BJ (cell line): ENCODE measurements at regions not wholly inside any gene's neighbourhood (a gene's known extent, or its start where the extent isn't known, plus 50 kb on each side); places are given as distances from the start of the nearest gene placed in this dataset.

Experiments
- CTCF ChIA-PET: fragments of 350-600 bp; formaldehyde crosslinking; extraction: SDS; loops from one replicate; lab custom pipeline; 2021; ENCODE audit warnings: antibody characterized with exemption, inconsistent platforms; lab: Yijun Ruan, JAX
- POLR2A ChIA-PET: fragments of 300-600 bp; sonication (Branson Sonifier 250); formaldehyde crosslinking; extraction: SDS; loops from one replicate; lab custom pipeline; 2021; ENCODE audit warnings: antibody characterized with exemption; lab: Charles Lee
- DNase-seq: peaks from one replicate; pipeline ENCODE4 v3.0.0-alpha.2; 2011; ENCODE audit warnings: low read depth
- H3K27me3 ChIP-seq: 2 replicates; pipeline ENCODE4 v1.6.0; 2011; ENCODE audit warnings: low read length; ENCODE audit not compliant: control insufficient read depth, insufficient read depth
- H3K36me3 ChIP-seq: 2 replicates; pipeline ENCODE4 v1.5.1; 2011; ENCODE audit warnings: low read length; ENCODE audit not compliant: control insufficient read depth, insufficient read depth
- H3K4me3 ChIP-seq: 2 replicates; pipeline ENCODE4 v1.5.1; 2011; ENCODE audit warnings: low read depth, mild to moderate bottlenecking, control low read depth, low read length
- CTCF ChIP-seq: IDR thresholded peaks from 2 replicates; pipeline ENCODE4 v1.5.1; 2011; ENCODE audit warnings: low read depth, mild to moderate bottlenecking, control low read depth, inconsistent platforms, low read length, moderate library complexity; ENCODE audit not compliant: insufficient read depth

- CTCF ChIA-PET = no interaction called here
- no peak for TF ChIP-seq CTCF
- H3K4me3 ChIP-seq = no peak overlapping the region
- POLR2A ChIA-PET = no interaction called here
- no peaks in the 10 kb centered on the region for H3K27me3 ChIP-seq
- no peak for DNase-seq
- H3K36me3 ChIP-seq = no peaks in the 10 kb centered on the region
These were observed 1232.0 kb downstream of the STIM2 start for GRCh38 chr4:28092610-28093009.

GRCh38 chr4:28093071-28093470, 1232.4 kb downstream of the STIM2 start:
- no peaks in the 10 kb centered on the region for H3K27me3 ChIP-seq
- no peaks in the 10 kb centered on the region for H3K36me3 ChIP-seq
- TF ChIP-seq CTCF = no peak
- ChIA-PET POLR2A (no interaction called here), CTCF (no interaction called here)
- no peak overlapping the region for H3K4me3 ChIP-seq
- no peak for DNase-seq

- DNase-seq = no peak
- no peak for TF ChIP-seq CTCF
These were observed 1240.9 kb downstream of the STIM2 start for GRCh38 chr4:28101583-28101982.

GRCh38 chr4:28105271-28105859, 1244.7 kb downstream of the STIM2 start:
- DNase-seq = no peak

More at GRCh38 chr4:28101583-28101982, 1240.9 kb downstream of the STIM2 start:
- ChIA-PET POLR2A (no interaction called here), CTCF (no interaction called here)
- no peaks in the 10 kb centered on the region for H3K36me3 ChIP-seq
- H3K4me3 ChIP-seq = no peak overlapping the region
- H3K27me3 ChIP-seq = no peaks in the 10 kb centered on the region

GRCh38 chr4:28106155-28106554, 1245.5 kb downstream of the STIM2 start:
- no peak for TF ChIP-seq CTCF
- no peak for DNase-seq
- H3K4me3 ChIP-seq = no peak overlapping the region
- H3K27me3 ChIP-seq = no peaks in the 10 kb centered on the region
- H3K36me3 ChIP-seq = no peaks in the 10 kb centered on the region
- ChIA-PET CTCF (no interaction called here), POLR2A (interaction anchor here (0.6 kb wide), 1 partner anchor 932 kb away, joined by 3 read pairs; no protein-coding TSS in a partner anchor)

More at GRCh38 chr4:28105271-28105859, 1244.7 kb downstream of the STIM2 start:
- ChIA-PET POLR2A (no interaction called here), CTCF (no interaction called here)
- H3K27me3 ChIP-seq = no peaks in the 10 kb centered on the region
- TF ChIP-seq CTCF = no peak
- no peak overlapping the region for H3K4me3 ChIP-seq
- H3K36me3 ChIP-seq = no peaks in the 10 kb centered on the region
